Fibroblast of skin of right biceps (primary cell): ENCODE measurements at regions not wholly inside any gene's neighbourhood (a gene's known extent, or its start where the extent isn't known, plus 50 kb on each side); places are given as distances from the start of the nearest gene placed in this dataset.
"Not testable (repeated sequence)": the region's sequence is repeated elsewhere in the genome, so short reads cannot be mapped to it uniquely, and the experiment has no call there.

Experiments used
- DNase-seq: peaks from one replicate; pipeline ENCODE4 v3.0.0-alpha.2; 2013

DNA sequence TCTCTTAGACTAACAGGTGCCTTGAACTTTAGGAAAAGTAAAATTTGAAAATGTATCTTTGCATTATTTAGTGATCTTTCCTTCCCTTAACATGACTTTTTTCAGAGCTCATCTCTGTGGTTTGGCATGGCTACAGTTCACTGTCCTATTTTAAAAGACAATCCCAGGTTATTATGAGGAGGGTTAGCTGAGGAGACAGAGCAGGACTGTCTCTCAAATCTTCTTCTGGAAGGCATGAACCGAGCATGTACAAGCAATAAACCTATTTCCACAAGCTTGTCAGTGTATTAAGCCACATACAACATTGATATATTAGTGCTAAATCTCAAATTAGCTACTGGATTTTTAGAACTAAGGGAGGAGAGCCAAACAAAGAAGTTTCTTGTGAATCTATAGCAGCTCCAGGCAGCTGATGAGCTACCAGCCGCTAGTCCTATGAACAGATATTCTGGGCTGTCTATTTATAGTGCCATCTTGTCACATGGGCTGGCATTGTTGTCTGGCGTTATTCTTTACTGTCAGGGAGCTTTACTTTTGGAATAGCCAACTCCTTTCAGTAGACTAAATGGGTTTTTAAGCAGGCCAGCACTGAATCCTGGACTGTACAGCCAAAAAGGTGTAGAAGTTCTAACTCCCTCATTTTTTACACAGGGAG lies 171.2 kb upstream of the ACTBL2 start:
- DNase-seq = no peak

DNA sequence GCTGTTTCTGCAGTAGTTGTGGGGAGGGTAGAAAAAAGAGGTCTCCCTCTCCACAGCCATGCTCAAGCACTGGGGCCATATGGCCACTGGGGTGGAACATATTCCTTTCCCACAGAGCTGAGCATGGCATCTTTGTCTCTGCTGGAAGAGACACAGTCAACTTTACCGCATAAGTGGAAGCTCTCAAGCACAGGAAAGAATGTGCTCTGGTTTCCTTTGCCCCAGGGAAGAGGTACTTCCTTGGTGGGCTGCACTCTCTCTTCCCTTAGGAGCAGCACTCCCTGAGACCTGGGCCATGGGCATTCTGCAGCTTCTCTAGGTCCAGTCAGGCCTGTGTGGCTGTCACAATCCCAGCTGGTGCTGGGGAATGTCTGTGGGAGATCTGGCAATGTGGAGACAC lies 168.5 kb upstream of the ACTBL2 start:
- no peak for DNase-seq

DNA sequence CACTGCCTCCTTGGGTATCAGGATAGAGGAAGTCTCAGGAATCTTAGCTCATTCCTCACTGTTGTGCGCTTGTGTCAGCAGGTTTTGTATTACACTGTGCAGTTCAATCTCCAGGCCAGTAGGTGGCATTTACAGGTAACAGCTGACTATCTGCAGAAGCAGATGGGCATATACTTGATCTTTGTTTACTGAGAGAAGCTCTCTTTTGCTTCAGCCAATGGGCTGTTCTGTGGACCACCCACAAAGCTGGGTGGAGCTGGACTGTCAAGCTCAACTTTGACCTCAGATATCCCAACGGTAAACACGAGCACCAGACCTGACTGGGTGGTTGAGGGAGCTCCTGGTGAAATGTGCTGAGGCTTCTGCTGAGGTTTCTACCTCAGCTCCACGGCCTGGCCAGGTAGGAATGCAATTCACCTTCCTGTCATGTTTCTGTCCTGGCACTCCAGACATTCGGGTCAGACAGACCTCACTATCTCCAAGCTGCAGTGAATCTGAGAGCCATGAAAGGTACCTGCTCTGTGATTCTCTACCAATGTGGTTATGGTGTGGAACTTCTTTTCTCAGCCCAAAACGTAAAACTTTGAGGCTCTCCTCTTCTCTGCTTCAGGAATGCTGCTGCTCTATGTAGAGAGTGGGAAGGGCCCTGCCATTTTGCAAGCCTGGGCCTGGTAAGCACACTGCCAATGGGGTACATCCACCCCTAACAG lies 167.9 kb upstream of the ACTBL2 start:
- peak; percentile 68 for DNase-seq

- no peak for DNase-seq
These were observed 160.1 kb upstream of the ACTBL2 start for GRCh38 chr5:57642698-57643097.

- DNase-seq = no peak
These were observed 159.5 kb upstream of the ACTBL2 start for GRCh38 chr5:57642066-57642465.

GRCh38 chr5:57635146-57635777 lies 152.7 kb upstream of the ACTBL2 start:
- DNase-seq = peak; percentile 10

DNA sequence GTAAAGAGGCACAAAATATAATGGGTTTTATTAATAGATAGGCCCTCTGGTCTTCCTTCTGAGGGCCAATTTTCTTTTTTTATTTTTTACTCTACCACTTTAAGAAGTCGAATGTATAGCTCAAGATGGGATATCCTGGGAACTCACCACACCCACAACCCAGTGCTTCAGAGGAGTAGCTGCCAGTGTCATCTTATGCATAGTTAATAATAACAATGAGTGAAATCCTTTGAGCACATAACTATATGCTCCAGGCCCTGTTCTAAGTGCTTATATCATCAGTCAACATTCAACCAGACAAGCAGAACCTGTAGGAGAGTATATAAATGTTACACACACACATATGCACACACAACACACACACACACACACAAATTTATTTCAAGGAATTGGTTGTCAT lies 150.3 kb upstream of the ACTBL2 start:
- no peak for DNase-seq

DNA sequence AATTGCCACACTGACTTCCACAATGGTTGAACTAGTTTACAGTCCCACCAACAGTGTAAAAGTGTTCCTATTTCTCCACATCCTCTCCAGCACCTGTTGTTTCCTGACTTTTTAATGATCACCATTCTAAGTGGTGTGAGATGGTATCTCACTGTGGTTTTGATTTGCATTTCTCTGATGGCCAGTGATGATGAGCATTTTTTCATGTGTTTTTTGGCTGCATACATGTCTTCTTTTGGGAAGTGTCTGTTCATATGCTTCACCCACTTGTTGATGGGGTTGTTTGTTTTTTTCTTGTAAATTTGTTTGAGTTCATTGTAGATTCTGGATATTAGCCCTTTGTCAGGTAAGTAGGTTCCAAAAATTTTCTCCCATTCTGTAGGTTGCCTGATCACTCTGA lies 148.5 kb upstream of the ACTBL2 start:
- DNase-seq = not testable (repeated sequence)

- DNase-seq = no peak
These were observed 145.1 kb upstream of the ACTBL2 start for GRCh38 chr5:57627661-57628060.

DNA sequence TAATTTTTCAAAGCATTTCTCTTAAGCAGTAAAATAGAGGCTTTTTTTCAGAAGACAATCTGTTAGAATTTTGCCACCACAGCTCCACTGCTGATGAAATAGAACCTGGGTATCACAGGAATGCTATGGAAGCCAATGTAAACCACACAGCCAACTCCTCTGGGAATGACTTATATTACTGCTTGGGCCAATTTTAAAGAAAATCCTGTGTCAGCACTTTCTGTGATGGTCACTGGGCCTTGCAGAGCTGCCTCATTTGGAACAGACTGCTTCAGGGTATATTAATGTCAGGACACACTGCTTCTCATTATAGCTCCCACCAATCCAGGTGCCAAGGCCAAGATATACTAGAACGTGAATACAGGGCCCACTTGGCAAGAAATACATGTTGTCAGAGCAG lies 144.1 kb upstream of the ACTBL2 start:
- peak; percentile 10 for DNase-seq

GRCh38 chr5:57621624-57622023 lies 139.0 kb upstream of the ACTBL2 start:
- DNase-seq = no peak

- no peak for DNase-seq
These were observed 136.3 kb upstream of the ACTBL2 start for GRCh38 chr5:57618767-57619381.

GRCh38 chr5:57613741-57614140 lies 131.1 kb upstream of the ACTBL2 start:
- no peak for DNase-seq

- DNase-seq = no peak
These were observed 128.6 kb upstream of the ACTBL2 start for GRCh38 chr5:57611177-57611576.

- no peak for DNase-seq
These were observed 125.9 kb upstream of the ACTBL2 start for GRCh38 chr5:57608542-57608941.

DNA sequence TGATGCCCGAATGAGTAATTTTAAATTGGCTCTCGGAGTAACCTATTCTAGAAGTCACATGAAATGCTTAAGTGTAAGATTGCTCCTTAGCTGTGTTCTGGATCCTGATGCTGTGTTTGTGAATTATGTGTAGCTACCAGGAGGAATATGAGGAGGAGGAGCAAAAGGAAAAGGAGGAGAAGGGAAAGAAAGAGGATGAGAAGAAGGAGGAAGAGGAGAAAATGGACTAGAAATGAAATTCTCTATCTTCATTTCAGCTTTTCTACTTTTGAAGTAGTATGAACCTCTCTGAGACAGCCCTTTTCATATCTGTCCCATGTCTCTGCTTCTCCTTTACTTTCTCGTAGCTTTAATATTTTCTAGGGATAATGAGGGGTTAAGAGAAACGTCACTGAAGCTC lies 119.4 kb upstream of the ACTBL2 start:
- no peak for DNase-seq

DNA sequence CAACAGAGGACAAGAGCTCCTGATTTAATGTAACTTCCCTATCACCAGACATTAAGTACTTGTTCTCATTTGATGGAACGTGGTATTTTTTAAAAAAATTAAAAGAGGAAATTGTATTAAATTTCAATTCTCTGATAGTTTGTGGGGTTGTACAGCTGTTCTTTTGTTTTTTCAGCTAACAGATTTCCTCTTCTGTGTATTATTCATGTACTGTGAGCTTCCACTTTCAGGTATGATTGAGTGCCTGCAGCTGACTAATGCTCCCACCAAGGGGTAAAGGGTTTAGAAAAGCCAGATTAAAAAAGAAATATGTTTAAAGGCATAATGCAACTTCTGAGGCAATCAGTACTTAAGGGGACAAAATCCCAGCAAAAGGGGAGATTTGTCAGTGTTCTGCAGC lies 117.7 kb upstream of the ACTBL2 start:
- DNase-seq = no peak

GRCh38 chr5:57598756-57599155 lies 116.1 kb upstream of the ACTBL2 start:
- DNase-seq = peak; percentile 79

DNA sequence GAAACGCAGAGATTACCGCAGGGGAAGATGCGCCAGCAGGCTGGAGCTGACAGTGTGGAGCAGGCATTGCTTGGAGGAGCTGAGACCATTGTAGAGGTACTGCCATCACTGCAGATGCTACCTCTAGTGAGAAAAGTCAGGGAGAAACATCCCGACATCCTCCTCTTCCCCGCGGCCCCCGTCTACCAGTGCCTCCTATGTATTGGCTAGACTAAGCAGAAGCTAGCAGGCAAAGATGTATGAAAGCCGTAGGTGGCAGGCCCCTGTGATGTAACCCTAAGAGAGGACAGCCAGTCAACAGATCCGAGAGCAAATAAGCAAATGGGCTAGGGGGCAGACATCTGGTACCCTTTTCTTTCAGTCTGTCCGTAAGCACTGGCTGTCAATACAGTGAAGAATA lies 115.5 kb upstream of the ACTBL2 start:
- DNase-seq = no peak

DNA sequence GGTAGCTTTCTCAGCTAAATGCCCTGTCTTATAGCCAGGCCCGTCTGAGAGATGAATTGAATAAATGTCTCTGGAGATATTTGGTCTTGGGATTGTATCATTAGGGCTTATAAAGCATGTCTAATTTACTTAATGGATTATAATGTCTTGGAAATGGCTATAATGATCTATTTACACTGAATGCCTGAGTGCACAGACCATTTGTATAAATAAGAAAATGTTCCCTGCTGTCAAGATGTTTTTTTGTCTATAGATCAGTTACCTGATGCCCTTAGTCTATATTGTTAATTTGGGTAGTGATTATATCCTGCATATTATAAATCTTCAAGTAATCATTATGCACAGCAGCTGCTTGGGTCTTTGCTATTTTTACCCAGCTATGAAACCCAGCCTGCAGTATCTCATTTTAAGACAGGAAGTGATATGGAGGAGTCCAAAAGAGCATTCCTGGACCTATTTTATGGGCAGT lies 112.9 kb upstream of the ACTBL2 start:
- DNase-seq = no peak

- DNase-seq = no peak
These were observed 111.8 kb upstream of the ACTBL2 start for GRCh38 chr5:57594436-57594835.

- no peak for DNase-seq
These were observed 109.6 kb upstream of the ACTBL2 start for GRCh38 chr5:57592236-57592635.

DNA sequence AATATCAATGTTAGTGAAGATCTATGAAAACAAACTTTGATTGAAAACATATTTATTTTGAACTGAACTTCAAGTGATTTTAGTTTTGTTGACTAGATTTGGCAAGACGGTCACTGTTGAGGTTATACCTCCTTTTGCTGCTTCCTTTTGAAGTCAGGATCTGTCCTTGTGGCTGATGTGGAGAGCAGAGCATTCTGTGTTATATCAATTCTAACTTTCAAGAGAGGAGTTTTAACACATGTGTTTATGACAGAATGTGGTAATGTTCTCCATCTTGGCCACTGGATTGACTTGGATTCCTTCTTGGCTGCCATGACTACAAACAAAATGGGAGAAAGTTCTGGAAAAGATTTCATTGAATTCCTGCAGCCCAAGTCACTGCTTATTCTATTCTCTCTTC lies 104.0 kb upstream of the ACTBL2 start:
- DNase-seq = no peak

- no peak for DNase-seq
These were observed 100.0 kb upstream of the ACTBL2 start for GRCh38 chr5:57582578-57583070.
